K562 (cell line): ENCODE measurements at regions not wholly inside any gene's neighbourhood (a gene's known extent, or its start where the extent isn't known, plus 50 kb on each side); places are given as distances from the start of the nearest gene placed in this dataset.

Experiments used
- ATAC-seq: fragments of 200-7000 bp; cut with Tn5 transposase; 3 replicates; pipeline ENCODE4 v1.9.1; 2020; ENCODE audit warnings: moderate library complexity
- BruUV-seq: library from RNA; stranded (reverse); fragments of 400-500 nt; replicated peaks from 2 replicates; lab custom pipeline; 2021; lab: Mats Ljungman, UMichigan
- CTCF ChIA-PET: fragments of 300-600 bp; formaldehyde crosslinking; extraction: SDS; loops from one replicate; lab custom pipeline; 2021; ENCODE audit warnings: low intra/inter-chr PET ratio; lab: Yijun Ruan, JAX
- POLR2A ChIA-PET: fragments of 300-600, 350-650 bp; sonication (Branson Sonifier 250); formaldehyde crosslinking; extraction: SDS; loops from one replicate; lab custom pipeline; 2021; ENCODE audit warnings: antibody characterized with exemption, inconsistent platforms; lab: Yijun Ruan, JAX
- DNase-seq, 4 experiments: peaks; one replicate each; pipeline versions ENCODE4 v3.0.0 to v3.0.0-alpha.2; 2011 to 2018; ENCODE audit warnings: low spot score in 3 of 4, mixed read lengths in 3 of 4; ENCODE audit errors: extremely low read depth in 1 of 4
- FAIRE-seq: peaks from 2 replicates; lab custom pipeline; 2011; peaks lifted over from hg19 to GRCh38; lab: Jason Lieb, UNC
- H2AFZ ChIP-seq: 2 replicates; pipeline ENCODE4 v1.6.0; 2011; ENCODE audit warnings: low read depth, low read length, control low read depth, inconsistent platforms
- H3K27ac ChIP-seq: fragments of 200-600 bp; 3 replicates; pipeline ENCODE4 v1.8.0; 2011; ENCODE audit warnings: low read depth, mild to moderate bottlenecking, control low read depth, inconsistent platforms, low read length, moderate library complexity, mixed read lengths; ENCODE audit errors: extremely low read depth
- H3K27me3 ChIP-seq, 2 experiments: fragments of 300-600 bp in 1 of 2; 2 replicates in 1 of 2; 3 replicates in 1 of 2; pipeline versions ENCODE4 v1.6.0 to v1.8.0; 2011; ENCODE audit warnings: inconsistent platforms in 2 of 2, low read length in 2 of 2, mild to moderate bottlenecking in 1 of 2, mixed read lengths in 1 of 2, moderate library complexity in 1 of 2; ENCODE audit not compliant: control insufficient read depth in 2 of 2, insufficient read depth in 2 of 2
- H3K36me3 ChIP-seq: fragments of 300-600 bp; 3 replicates; pipeline ENCODE4 v1.8.0; 2011; ENCODE audit warnings: mild to moderate bottlenecking, low read length, inconsistent platforms; ENCODE audit not compliant: control insufficient read depth, insufficient read depth
- H3K4me1 ChIP-seq, 2 experiments: fragments of 200-600 bp in 1 of 2; replicated peaks in 1 of 2; 2 replicates in 1 of 2; 3 replicates in 1 of 2; pipeline versions ENCODE4 v1.5.1 to v1.8.0; 2011; ENCODE audit warnings: inconsistent platforms in 2 of 2, low read length in 2 of 2, mild to moderate bottlenecking in 1 of 2, mixed read lengths in 1 of 2, moderate library complexity in 1 of 2; ENCODE audit not compliant: control insufficient read depth in 2 of 2, insufficient read depth in 2 of 2
- H3K4me2 ChIP-seq: 2 replicates; pipeline ENCODE4 v1.6.1; 2011; ENCODE audit warnings: low read length, control low read depth, inconsistent platforms, mixed read lengths; ENCODE audit not compliant: insufficient read depth
- H3K4me3 ChIP-seq: fragments of 200-600 bp; sonication (generic), shearing (Covaris generic); 2 replicates; pipeline ENCODE4 v1.5.1; 2016; ENCODE audit warnings: control low read depth, inconsistent platforms
- H3K79me2 ChIP-seq: fragments of 200-600 bp; 3 replicates; pipeline ENCODE4 v1.8.0; 2011; ENCODE audit warnings: low read length, inconsistent platforms; ENCODE audit not compliant: control insufficient read depth, insufficient read depth
- H3K9ac ChIP-seq, 2 experiments: 2 replicates each; pipeline versions ENCODE4 v1.6.0 to v1.6.1; 2011; ENCODE audit warnings: low read depth in 2 of 2, low read length in 2 of 2, control low read depth in 1 of 2, inconsistent platforms in 1 of 2, mild to moderate bottlenecking in 1 of 2, mixed read lengths in 1 of 2; ENCODE audit not compliant: insufficient read depth in 1 of 2
- H3K9me1 ChIP-seq: one replicate; pipeline ENCODE4 v1.6.0; 2011; ENCODE audit warnings: inconsistent platforms, mild to moderate bottlenecking, low read length, moderate library complexity; ENCODE audit not compliant: control insufficient read depth, insufficient read depth
- H3K9me3 ChIP-seq: replicated peaks from 2 replicates; pipeline ENCODE4 v1.5.1; 2011; ENCODE audit warnings: low read depth, low read length, inconsistent platforms; ENCODE audit not compliant: control insufficient read depth, insufficient read depth
- H4K20me1 ChIP-seq: replicated peaks from 2 replicates; pipeline ENCODE4 v1.6.1; 2011; ENCODE audit warnings: low read length, inconsistent platforms, mixed read lengths; ENCODE audit not compliant: control insufficient read depth, insufficient read depth
- FOXA1 ChIP-seq: fragments of 450-650 bp; IDR thresholded peaks from 2 replicates; pipeline ENCODE4 v1.6.1; 2016; ENCODE audit warnings: mild to moderate bottlenecking, borderline replicate concordance
- PHF20 ChIP-seq: fragments of 450-650 bp; IDR thresholded peaks from 2 replicates; pipeline ENCODE4 v1.6.1; 2018; ENCODE audit not compliant: partially characterized antibody
- PHF21A ChIP-seq: fragments of 450-650 bp; IDR thresholded peaks from 2 replicates; pipeline ENCODE4 v1.6.1; 2017; ENCODE audit warnings: low read depth, borderline replicate concordance
- ZNF57 ChIP-seq: fragments of 450-650 bp; formaldehyde crosslinking; IDR thresholded peaks from 2 replicates; pipeline ENCODE4 v1.4.0; 2020; ENCODE audit warnings: mild to moderate bottlenecking, moderate library complexity
- WGBS: fragments of 100-300 bp; shearing (Covaris generic); methylation state at CpG from one replicate; pipeline ENCODE4 v1.1.6; 2016; ENCODE audit warnings: low coverage, mixed read lengths; ENCODE audit not compliant: insufficient coverage; ENCODE audit errors: missing lambda C conversion rate; 5-methylcytosine and 5-hydroxymethylcytosine counted together
- in situ Hi-C: fragments of 300-500 bp; cut with MboI; formaldehyde crosslinking; loops from 4 replicates; pipeline ENCODE4 v1.15.0; 2018; ENCODE audit warnings: inconsistent platforms, mixed read lengths
- intact Hi-C: fragments of 100-400 bp; cut with micrococcal nuclease; formaldehyde crosslinking; loops from 2 replicates; pipeline ENCODE4 v1.14.2; 2022
- TF ChIP-seq, protein P1 (sequence below), 2 experiments: fragments of 450-650 bp in 1 of 2; IDR thresholded peaks; 2 replicates each; pipeline ENCODE4 v1.6.1; 2011 to 2017; ENCODE audit warnings: low read depth in 2 of 2, antibody characterized with exemption in 1 of 2, borderline replicate concordance in 1 of 2, low read length in 1 of 2, mild to moderate bottlenecking in 1 of 2, mixed read lengths in 1 of 2; ENCODE audit not compliant: control insufficient read depth in 1 of 2

DNA sequence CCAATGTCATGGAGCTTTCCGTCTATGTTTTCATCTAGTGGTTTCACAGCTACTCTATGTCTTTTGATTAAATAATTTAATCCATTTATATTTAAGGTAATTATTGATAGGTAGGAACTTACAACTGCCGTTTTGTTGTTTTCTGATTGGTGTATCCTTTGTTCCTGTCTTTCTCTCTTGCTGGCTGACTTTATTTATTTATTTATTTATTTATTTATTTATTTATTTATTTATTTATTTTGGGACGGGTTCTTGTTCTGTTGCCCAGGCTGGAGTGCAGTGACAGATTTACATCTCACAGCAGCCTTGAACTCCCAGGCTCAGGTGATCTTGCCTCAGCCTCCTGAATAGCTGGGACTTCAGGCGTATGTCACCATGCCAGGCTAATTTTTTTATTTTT lies 299.2 kb upstream of the COL8A1 start:
- no peaks in the 10 kb centered on the region for H3K9me1 ChIP-seq
- ATAC-seq: no peak
- no peak overlapping the region for H3K9ac ChIP-seq
- H2AFZ ChIP-seq: no peak overlapping the region
- H3K27ac ChIP-seq: no peak overlapping the region
- H3K36me3 ChIP-seq: no peaks in the 10 kb centered on the region
- POLR2A ChIA-PET: no interaction called here
- H3K4me3 ChIP-seq: no peak overlapping the region
- TF ChIP-seq PHF21A (no peak), PHF20 (no peak), ZNF57 (CRISPR knock-in tag) (no peak), FOXA1 (no peak)
- TF ChIP-seq, protein P1, sequence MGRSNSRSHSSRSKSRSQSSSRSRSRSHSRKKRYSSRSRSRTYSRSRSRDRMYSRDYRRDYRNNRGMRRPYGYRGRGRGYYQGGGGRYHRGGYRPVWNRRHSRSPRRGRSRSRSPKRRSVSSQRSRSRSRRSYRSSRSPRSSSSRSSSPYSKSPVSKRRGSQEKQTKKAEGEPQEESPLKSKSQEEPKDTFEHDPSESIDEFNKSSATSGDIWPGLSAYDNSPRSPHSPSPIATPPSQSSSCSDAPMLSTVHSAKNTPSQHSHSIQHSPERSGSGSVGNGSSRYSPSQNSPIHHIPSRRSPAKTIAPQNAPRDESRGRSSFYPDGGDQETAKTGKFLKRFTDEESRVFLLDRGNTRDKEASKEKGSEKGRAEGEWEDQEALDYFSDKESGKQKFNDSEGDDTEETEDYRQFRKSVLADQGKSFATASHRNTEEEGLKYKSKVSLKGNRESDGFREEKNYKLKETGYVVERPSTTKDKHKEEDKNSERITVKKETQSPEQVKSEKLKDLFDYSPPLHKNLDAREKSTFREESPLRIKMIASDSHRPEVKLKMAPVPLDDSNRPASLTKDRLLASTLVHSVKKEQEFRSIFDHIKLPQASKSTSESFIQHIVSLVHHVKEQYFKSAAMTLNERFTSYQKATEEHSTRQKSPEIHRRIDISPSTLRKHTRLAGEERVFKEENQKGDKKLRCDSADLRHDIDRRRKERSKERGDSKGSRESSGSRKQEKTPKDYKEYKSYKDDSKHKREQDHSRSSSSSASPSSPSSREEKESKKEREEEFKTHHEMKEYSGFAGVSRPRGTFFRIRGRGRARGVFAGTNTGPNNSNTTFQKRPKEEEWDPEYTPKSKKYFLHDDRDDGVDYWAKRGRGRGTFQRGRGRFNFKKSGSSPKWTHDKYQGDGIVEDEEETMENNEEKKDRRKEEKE (IDR thresholded peaks at IDR 0.05; ENCODE audit: borderline replicate concordance in 1 of 2, control insufficient read depth in 1 of 2, low read depth in 2 of 2, low read length in 1 of 2): no peak
- TF ChIP-seq, all 486 proteins: peak for 0
- BruUV-seq: no TSS peak
- CTCF ChIA-PET: no interaction called here
- intact Hi-C loops: no loop called here
- Histone ChIP-seq H3K27me3 (no peaks in the 10 kb centered on the region), H3K4me1 (no peaks in the 10 kb centered on the region), H4K20me1 (no peaks in the 10 kb centered on the region), H3K79me2 (no peaks in the 10 kb centered on the region), H3K4me2 (no peak overlapping the region), H3K9me3 (no peaks in the 10 kb centered on the region)
- WGBS: 0% methylated on average over 3 of the region's 4 CpGs
- no peak for FAIRE-seq
- DNase-seq: no peak
- in situ Hi-C loops: no loop called here
